Inflammatory macrophage treated with lipopolysaccharide for 4 hours (primary cell): ENCODE measurements at regions not wholly inside any gene's neighbourhood (a gene's known extent, or its start where the extent isn't known, plus 50 kb on each side); places are given as distances from the start of the nearest gene placed in this dataset.
"Not testable (repeated sequence)": the region's sequence is repeated elsewhere in the genome, so short reads cannot be mapped to it uniquely, and the experiment has no call there.

Experiments used
- DNase-seq: peaks from one replicate; pipeline ENCODE4 v3.0.0-alpha.2; 2020

DNA sequence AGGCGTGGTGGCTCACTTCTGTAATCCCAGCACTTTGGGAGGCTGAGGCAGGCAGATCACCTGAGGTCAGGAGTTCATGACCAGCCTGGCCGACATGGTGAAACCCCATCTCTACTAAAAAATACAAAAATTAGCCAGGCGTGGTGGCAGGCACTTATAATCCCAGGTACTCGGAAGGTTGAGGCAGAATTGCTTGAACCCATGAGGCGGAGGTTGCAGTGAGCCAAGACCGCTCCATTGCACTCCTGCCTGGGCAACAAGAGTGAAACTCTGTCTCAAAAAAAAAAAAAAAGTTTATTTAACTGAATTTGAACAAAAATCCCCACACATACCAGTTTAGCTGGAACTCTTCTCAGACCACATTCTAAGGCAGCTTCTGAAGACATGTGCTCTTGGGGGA, 51.8 kb upstream of the HABP2 start:
- not testable (repeated sequence) for DNase-seq
